ENCODE measurements at regions not wholly inside any gene's neighbourhood (a gene's known extent, or its start where the extent isn't known, plus 50 kb on each side); places are given as distances from the start of the nearest gene placed in this dataset.

GRCh38 chr5:108629779-108630528 is 117.7 kb upstream of the FER start:
- no TSS peak for BruUV-seq (replicated peaks)
- dilution Hi-C loops (cut with MboI; ENCODE audit: extremely low pct_ligation_motif_present, low sequenced_read_pairs) = no loop called here
- ChIA-PET POLR2A (no interaction called here), CTCF (interaction anchor here (1.0 to 1.2 kb wide), 2 partner anchors 12 kb away, joined by 3 to 4 read pairs; no protein-coding TSS in a partner anchor)
- no peak overlapping the region for H3K4me3 ChIP-seq (replicated peaks in 1 of 3; ENCODE audit: insufficient read depth in 1 of 3, low read depth in 1 of 3, low read length in 3 of 3)
- H3K4me2 ChIP-seq (ENCODE audit: insufficient read depth, low read length) = no peak overlapping the region
- H3K9me3 ChIP-seq (replicated peaks; ENCODE audit: control insufficient read depth, insufficient read depth, low read length) = no peaks in the 10 kb centered on the region
- no peak overlapping the region for H3K9ac ChIP-seq (replicated peaks; ENCODE audit: extremely low read depth, insufficient read depth, low read length)
- H3K79me2 ChIP-seq (ENCODE audit: control insufficient read depth, insufficient read depth, low read length) = no peaks in the 10 kb centered on the region
- no peaks in the 10 kb centered on the region for H3K9me1 ChIP-seq (replicated peaks; ENCODE audit: control insufficient read depth, extremely low read depth, insufficient read depth, low read length)
- no peak overlapping the region for H3K27ac ChIP-seq (ENCODE audit: insufficient read depth, low read depth, low read length)
- intact Hi-C loops (cut with micrococcal nuclease) = no loop called here
- H3K27me3 ChIP-seq (ENCODE audit: control insufficient read depth in 2 of 2, insufficient read depth in 2 of 2, low read length in 2 of 2) = peaks cover 2 to 5% of the 10 kb centered on the region in 2 experiments
- DNase-seq (ENCODE audit: low read depth, low spot score) (no peak), FAIRE-seq (no peak)
- no peaks in the 10 kb centered on the region for H3K4me1 ChIP-seq (ENCODE audit: control insufficient read depth, extremely low read depth, insufficient read depth, low read length)
- H2AFZ ChIP-seq (ENCODE audit: low read depth, low read length) = no peak overlapping the region
- H4K20me1 ChIP-seq (replicated peaks; ENCODE audit: control insufficient read depth, extremely low read depth, insufficient read depth, low read length) = no peaks in the 10 kb centered on the region
- TF ChIP-seq MYC (IDR thresholded peaks at IDR 0.05; ENCODE audit: low read depth, low read length) = no peak
- no peak for TF ChIP-seq POLR2AphosphoS5 (IDR thresholded peaks at IDR 0.05; ENCODE audit: insufficient read depth, low read depth, low read length)
- TF ChIP-seq, protein P1, sequence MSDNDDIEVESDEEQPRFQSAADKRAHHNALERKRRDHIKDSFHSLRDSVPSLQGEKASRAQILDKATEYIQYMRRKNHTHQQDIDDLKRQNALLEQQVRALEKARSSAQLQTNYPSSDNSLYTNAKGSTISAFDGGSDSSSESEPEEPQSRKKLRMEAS (IDR thresholded peaks at IDR 0.05; ENCODE audit: insufficient read depth, insufficient read length) = no peak
- TF ChIP-seq, protein P2, sequence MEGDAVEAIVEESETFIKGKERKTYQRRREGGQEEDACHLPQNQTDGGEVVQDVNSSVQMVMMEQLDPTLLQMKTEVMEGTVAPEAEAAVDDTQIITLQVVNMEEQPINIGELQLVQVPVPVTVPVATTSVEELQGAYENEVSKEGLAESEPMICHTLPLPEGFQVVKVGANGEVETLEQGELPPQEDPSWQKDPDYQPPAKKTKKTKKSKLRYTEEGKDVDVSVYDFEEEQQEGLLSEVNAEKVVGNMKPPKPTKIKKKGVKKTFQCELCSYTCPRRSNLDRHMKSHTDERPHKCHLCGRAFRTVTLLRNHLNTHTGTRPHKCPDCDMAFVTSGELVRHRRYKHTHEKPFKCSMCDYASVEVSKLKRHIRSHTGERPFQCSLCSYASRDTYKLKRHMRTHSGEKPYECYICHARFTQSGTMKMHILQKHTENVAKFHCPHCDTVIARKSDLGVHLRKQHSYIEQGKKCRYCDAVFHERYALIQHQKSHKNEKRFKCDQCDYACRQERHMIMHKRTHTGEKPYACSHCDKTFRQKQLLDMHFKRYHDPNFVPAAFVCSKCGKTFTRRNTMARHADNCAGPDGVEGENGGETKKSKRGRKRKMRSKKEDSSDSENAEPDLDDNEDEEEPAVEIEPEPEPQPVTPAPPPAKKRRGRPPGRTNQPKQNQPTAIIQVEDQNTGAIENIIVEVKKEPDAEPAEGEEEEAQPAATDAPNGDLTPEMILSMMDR (IDR thresholded peaks at IDR 0.05; ENCODE audit: extremely low read depth in 1 of 2, insufficient read depth in 1 of 2, low read depth in 1 of 2, low read length in 2 of 2) = no peak
- TF ChIP-seq POLR2A (IDR thresholded peaks at IDR 0.05; ENCODE audit: low read depth, low read length) = no peak
- no peak for TF ChIP-seq GATA2 (IDR thresholded peaks at IDR 0.05; ENCODE audit: insufficient read depth, insufficient read length, low read depth, low read length)
- TF ChIP-seq EZH2 (IDR thresholded peaks at IDR 0.05; ENCODE audit: borderline replicate concordance, low read depth, low read length, severe bottlenecking) = no peak
- TF ChIP-seq FOS (IDR thresholded peaks at IDR 0.05; ENCODE audit: borderline replicate concordance, insufficient read depth, low read length) = no peak
- TF ChIP-seq JUN (IDR thresholded peaks at IDR 0.05; ENCODE audit: borderline replicate concordance, insufficient read depth, insufficient read length, low read depth) = no peak
- H3K36me3 ChIP-seq (ENCODE audit: control insufficient read depth in 2 of 2, extremely low read depth in 1 of 2, insufficient read depth in 2 of 2, low read length in 2 of 2) = no peaks in the 10 kb centered on the region

Data from endothelial cell of umbilical vein (primary cell).